ENCODE measurements at regions not wholly inside any gene's neighbourhood (a gene's known extent, or its start where the extent isn't known, plus 50 kb on each side); places are given as distances from the start of the nearest gene placed in this dataset.

DNA sequence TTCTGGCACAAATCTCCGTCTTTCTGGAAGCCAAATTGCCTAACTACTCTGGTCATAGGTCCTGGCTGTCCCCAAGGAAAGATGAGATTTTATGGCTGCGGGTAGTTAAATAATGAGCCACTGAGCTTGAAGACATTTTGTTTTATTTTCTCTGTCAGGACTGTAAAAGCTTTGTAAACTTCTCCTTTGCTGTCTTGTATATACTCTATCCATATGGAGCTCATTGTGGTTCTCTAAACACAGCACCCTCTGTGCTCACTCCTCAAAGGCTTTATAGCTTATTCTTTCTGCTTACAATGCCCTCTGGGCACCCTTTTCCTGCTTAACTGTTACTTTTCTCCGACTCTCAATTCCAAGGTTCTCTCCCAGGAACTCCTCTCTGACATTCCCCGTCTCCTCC, 209.1 kb downstream of the CMPK2 start:
- Histone ChIP-seq H3K27ac (ENCODE audit: low read length) (no peak overlapping the region), H3K4me3 (ENCODE audit: low read length) (no peak overlapping the region), H3K9me2 (replicated peaks; ENCODE audit: low read length) (no peaks in the 10 kb centered on the region), H2AFZ (ENCODE audit: low read length) (no peak overlapping the region), H3K36me3 (ENCODE audit: low read depth, low read length) (no peaks in the 10 kb centered on the region), H4K20me1 (ENCODE audit: low read length) (no peaks in the 10 kb centered on the region), H3K9ac (ENCODE audit: low read length) (no peak overlapping the region), H3K9me3 (ENCODE audit: low read length) (no peaks in the 10 kb centered on the region), H3F3A (ENCODE audit: low read length, unreplicated experiment) (no peaks in the 10 kb centered on the region), H3K27me3 (ENCODE audit: low read length) (peaks cover 12% of the 10 kb centered on the region), H3K79me2 (ENCODE audit: low read length) (no peaks in the 10 kb centered on the region), H3K4me1 (ENCODE audit: insufficient read depth, low read length) (no peaks in the 10 kb centered on the region), H3K4me2 (ENCODE audit: low read length) (no peak overlapping the region)
- ChIA-PET POLR2A (ENCODE audit: unreplicated experiment) (no interaction called here), CTCF (no interaction called here)
- intact Hi-C loops (cut with micrococcal nuclease) = no loop called here
- TF ChIP-seq, protein P1, sequence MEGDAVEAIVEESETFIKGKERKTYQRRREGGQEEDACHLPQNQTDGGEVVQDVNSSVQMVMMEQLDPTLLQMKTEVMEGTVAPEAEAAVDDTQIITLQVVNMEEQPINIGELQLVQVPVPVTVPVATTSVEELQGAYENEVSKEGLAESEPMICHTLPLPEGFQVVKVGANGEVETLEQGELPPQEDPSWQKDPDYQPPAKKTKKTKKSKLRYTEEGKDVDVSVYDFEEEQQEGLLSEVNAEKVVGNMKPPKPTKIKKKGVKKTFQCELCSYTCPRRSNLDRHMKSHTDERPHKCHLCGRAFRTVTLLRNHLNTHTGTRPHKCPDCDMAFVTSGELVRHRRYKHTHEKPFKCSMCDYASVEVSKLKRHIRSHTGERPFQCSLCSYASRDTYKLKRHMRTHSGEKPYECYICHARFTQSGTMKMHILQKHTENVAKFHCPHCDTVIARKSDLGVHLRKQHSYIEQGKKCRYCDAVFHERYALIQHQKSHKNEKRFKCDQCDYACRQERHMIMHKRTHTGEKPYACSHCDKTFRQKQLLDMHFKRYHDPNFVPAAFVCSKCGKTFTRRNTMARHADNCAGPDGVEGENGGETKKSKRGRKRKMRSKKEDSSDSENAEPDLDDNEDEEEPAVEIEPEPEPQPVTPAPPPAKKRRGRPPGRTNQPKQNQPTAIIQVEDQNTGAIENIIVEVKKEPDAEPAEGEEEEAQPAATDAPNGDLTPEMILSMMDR (conservative IDR thresholded peaks at IDR 0.05; ENCODE audit: low read depth, low read length) = no peak
- TF ChIP-seq EZH2phosphoT487 (IDR thresholded peaks at IDR 0.05; ENCODE audit: borderline replicate concordance, low read length) (no peak), EZH2 (IDR thresholded peaks at IDR 0.05; ENCODE audit: low read length, unreplicated experiment) (no peak)
- DNase-seq = no peak
- no TSS peak for BruUV-seq (replicated peaks)
- ATAC-seq = no peak

DNA sequence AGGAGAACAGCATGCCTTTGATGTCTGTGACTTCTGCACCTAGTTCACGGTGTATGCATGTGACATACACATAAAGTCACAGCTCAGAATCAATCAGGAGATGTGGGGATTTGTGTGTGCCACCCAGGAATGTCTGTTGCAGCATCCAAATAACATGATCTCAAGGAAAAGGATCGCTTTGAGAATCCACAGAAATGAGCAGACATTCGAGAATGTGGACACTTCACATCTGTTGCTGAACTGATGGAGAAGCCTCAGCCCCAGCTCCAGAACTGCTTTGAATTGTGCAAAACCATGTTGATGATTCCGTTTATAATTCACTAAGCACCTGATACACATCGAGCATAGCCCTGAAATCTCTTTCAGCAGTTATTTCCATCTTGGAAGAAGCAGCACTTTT, 208.6 kb downstream of the CMPK2 start:
- no peaks in the 10 kb centered on the region for H3K4me1 ChIP-seq (ENCODE audit: insufficient read depth, low read length)
- no peaks in the 10 kb centered on the region for H4K20me1 ChIP-seq (ENCODE audit: low read length)
- H3K4me3 ChIP-seq (ENCODE audit: low read length) = no peak overlapping the region
- ChIA-PET CTCF (no interaction called here), POLR2A (ENCODE audit: unreplicated experiment) (no interaction called here)
- no peak overlapping the region for H3K27ac ChIP-seq (ENCODE audit: low read length)
- no peak overlapping the region for H3K4me2 ChIP-seq (ENCODE audit: low read length)
- no peak overlapping the region for H3K9ac ChIP-seq (ENCODE audit: low read length)
- no peaks in the 10 kb centered on the region for H3K9me3 ChIP-seq (ENCODE audit: low read length)
- H3K79me2 ChIP-seq (ENCODE audit: low read length) = no peaks in the 10 kb centered on the region
- ATAC-seq (no peak), DNase-seq (no peak)
- no peaks in the 10 kb centered on the region for H3K9me2 ChIP-seq (replicated peaks; ENCODE audit: low read length)
- no TSS peak for BruUV-seq (replicated peaks)
- H2AFZ ChIP-seq (ENCODE audit: low read length) = no peak overlapping the region
- intact Hi-C loops (cut with micrococcal nuclease) = no loop called here
- H3K27me3 ChIP-seq (ENCODE audit: low read length) = peaks cover 12% of the 10 kb centered on the region
- no peaks in the 10 kb centered on the region for H3F3A ChIP-seq (ENCODE audit: low read length, unreplicated experiment)
- TF ChIP-seq EZH2 (IDR thresholded peaks at IDR 0.05; ENCODE audit: low read length, unreplicated experiment) = no peak
- TF ChIP-seq, protein P1 (conservative IDR thresholded peaks at IDR 0.05; ENCODE audit: low read depth, low read length) = no peak
- no peak for TF ChIP-seq EZH2phosphoT487 (IDR thresholded peaks at IDR 0.05; ENCODE audit: borderline replicate concordance, low read length)
- no peaks in the 10 kb centered on the region for H3K36me3 ChIP-seq (ENCODE audit: low read depth, low read length)

DNA sequence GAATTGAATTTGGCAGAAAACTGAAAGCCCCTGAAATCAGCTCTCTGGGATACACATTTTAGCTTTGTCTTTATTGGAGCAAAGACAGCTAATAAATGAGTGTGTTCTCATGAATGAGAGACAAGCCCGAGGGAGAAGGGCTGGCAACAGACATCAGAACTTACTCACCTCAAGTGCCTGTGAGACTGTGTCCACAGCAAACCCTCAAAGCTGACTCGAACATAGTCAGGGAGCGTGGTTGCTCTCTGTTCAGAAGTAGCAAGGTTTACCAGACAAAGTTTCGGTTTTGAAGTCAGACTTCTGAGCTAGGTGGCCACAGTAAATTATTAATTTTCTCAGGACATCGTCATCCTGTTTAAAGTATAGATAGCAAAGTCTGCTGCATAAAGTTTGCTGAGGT, 207.9 kb downstream of the CMPK2 start:
- intact Hi-C loops (cut with micrococcal nuclease) = no loop called here
- Histone ChIP-seq H3K9me2 (replicated peaks; ENCODE audit: low read length) (no peaks in the 10 kb centered on the region), H3K36me3 (ENCODE audit: low read depth, low read length) (no peaks in the 10 kb centered on the region), H3K4me2 (ENCODE audit: low read length) (no peak overlapping the region), H3K27ac (ENCODE audit: low read length) (no peak overlapping the region), H3K79me2 (ENCODE audit: low read length) (no peaks in the 10 kb centered on the region), H3K9me3 (ENCODE audit: low read length) (no peaks in the 10 kb centered on the region), H3K9ac (ENCODE audit: low read length) (no peak overlapping the region), H3F3A (ENCODE audit: low read length, unreplicated experiment) (no peaks in the 10 kb centered on the region), H3K27me3 (ENCODE audit: low read length) (peaks cover 12% of the 10 kb centered on the region), H3K4me1 (ENCODE audit: insufficient read depth, low read length) (no peaks in the 10 kb centered on the region), H3K4me3 (ENCODE audit: low read length) (no peak overlapping the region), H4K20me1 (ENCODE audit: low read length) (no peaks in the 10 kb centered on the region), H2AFZ (ENCODE audit: low read length) (no peak overlapping the region)
- TF ChIP-seq, protein P1 (conservative IDR thresholded peaks at IDR 0.05; ENCODE audit: low read depth, low read length) = no peak
- TF ChIP-seq EZH2phosphoT487 (IDR thresholded peaks at IDR 0.05; ENCODE audit: borderline replicate concordance, low read length) = no peak
- no peak for TF ChIP-seq EZH2 (IDR thresholded peaks at IDR 0.05; ENCODE audit: low read length, unreplicated experiment)
- DNase-seq (no peak), ATAC-seq (no peak)
- ChIA-PET POLR2A (ENCODE audit: unreplicated experiment) (no interaction called here), CTCF (no interaction called here)
- no TSS peak for BruUV-seq (replicated peaks)
